HCT116 (cell line): ENCODE measurements at regions not wholly inside any gene's neighbourhood (a gene's known extent, or its start where the extent isn't known, plus 50 kb on each side); places are given as distances from the start of the nearest gene placed in this dataset.

Experiments used
- CBX3 ChIP-seq: IDR thresholded peaks from 2 replicates; pipeline ENCODE4 v1.6.1; 2012; ENCODE audit warnings: low read depth
- CTCF ChIP-seq, 3 experiments: fragments of 200-600 bp in 1 of 3; sonication (generic) in 1 of 3; IDR thresholded peaks in 2 of 3; conservative IDR thresholded peaks in 1 of 3; 2 replicates each; pipeline ENCODE4 v1.5.1; 2012 to 2017; ENCODE audit warnings: low read depth in 2 of 3, low read length in 2 of 3, antibody characterized with exemption in 1 of 3, borderline replicate concordance in 1 of 3, control low read depth in 1 of 3, mild to moderate bottlenecking in 1 of 3, mixed read lengths in 1 of 3, mixed run types in 1 of 3, moderate library complexity in 1 of 3; ENCODE audit not compliant: insufficient read depth in 1 of 3
- EGR1 ChIP-seq: IDR thresholded peaks from 2 replicates; pipeline ENCODE4 v1.6.1; 2012; ENCODE audit warnings: low read depth
- EZH2 ChIP-seq: fragments of 200-600 bp; sonication (generic); IDR thresholded peaks from 2 replicates; pipeline ENCODE4 v1.6.1; 2017; ENCODE audit warnings: antibody characterized with exemption, mixed run types
- EZH2phosphoT487 ChIP-seq: fragments of 200-600 bp; IDR thresholded peaks from 2 replicates; pipeline ENCODE4 v1.6.1; 2018; ENCODE audit warnings: antibody characterized with exemption, borderline replicate concordance
- JUND ChIP-seq: IDR thresholded peaks from 2 replicates; pipeline ENCODE4 v1.6.1; 2012
- MAX ChIP-seq: IDR thresholded peaks from 2 replicates; pipeline ENCODE4 v1.6.1; 2012
- POLR2A ChIP-seq: IDR thresholded peaks from 2 replicates; pipeline ENCODE4 v1.7.0; 2011; ENCODE audit warnings: borderline replicate concordance; ENCODE audit not compliant: insufficient read depth, insufficient read length; ENCODE audit errors: extremely low read depth
- POLR2AphosphoS5 ChIP-seq: IDR thresholded peaks from 2 replicates; pipeline ENCODE4 v1.6.1; 2011; ENCODE audit warnings: mild to moderate bottlenecking, low read depth, low read length, moderate library complexity
- RAD21 ChIP-seq: IDR thresholded peaks from 2 replicates; pipeline ENCODE4 v1.6.1; 2012; ENCODE audit warnings: low read depth, mild to moderate bottlenecking
- REST ChIP-seq: IDR thresholded peaks from 2 replicates; pipeline ENCODE4 v1.6.1; 2012; ENCODE audit warnings: low read depth
- SP1 ChIP-seq: IDR thresholded peaks from 2 replicates; pipeline ENCODE4 v1.6.1; 2012; ENCODE audit warnings: low read depth
- TCF7L2 ChIP-seq: IDR thresholded peaks from 2 replicates; pipeline ENCODE4 v1.7.0; 2011; ENCODE audit warnings: borderline replicate concordance, inconsistent platforms; ENCODE audit not compliant: insufficient read depth, insufficient read length; ENCODE audit errors: extremely low read depth
- ZNF274 ChIP-seq: fragments of 200-500 bp; sonication (Bioruptor generic); IDR thresholded peaks from 2 replicates; pipeline ENCODE4 v1.6.1; 2014; ENCODE audit warnings: mild to moderate bottlenecking, low read depth, low read length, inconsistent platforms

- no peak for TF ChIP-seq ZNF274
- no peak for TF ChIP-seq RAD21
- TF ChIP-seq EZH2phosphoT487 = no peak
- TF ChIP-seq CTCF (IDR thresholded peaks at IDR 0.05 in 2 of 3, conservative IDR thresholded peaks at IDR 0.05 in 1 of 3; ENCODE audit: borderline replicate concordance in 1 of 3, insufficient read depth in 1 of 3, low read depth in 2 of 3, low read length in 2 of 3) = no peak
- no peak for TF ChIP-seq EZH2
- TF ChIP-seq EGR1 = no peak
- TF ChIP-seq POLR2AphosphoS5 = no peak
- TF ChIP-seq REST = no peak
- TF ChIP-seq SP1 = no peak
- no peak for TF ChIP-seq POLR2A
- no peak for TF ChIP-seq JUND
- TF ChIP-seq MAX = no peak
- TF ChIP-seq TCF7L2 = no peak
- TF ChIP-seq CBX3 = no peak
Measured at GRCh38 chr5:22998774-22999173, 145.6 kb upstream of the CDH12 start.
